SIG-M5 treated with dmso at 0.1 percent for 504 hours (cell line): ENCODE measurements at regions not wholly inside any gene's neighbourhood (a gene's known extent, or its start where the extent isn't known, plus 50 kb on each side); places are given as distances from the start of the nearest gene placed in this dataset.

ENCODE experiments used
- DNase-seq: peaks from one replicate; lab custom pipeline; 2025; ENCODE audit not compliant: unreplicated experiment; lab: John Stamatoyannopoulos, UW

GRCh38 chr13:97134364-97135095 is 87.6 kb upstream of the MBNL2 start:
- no peak for DNase-seq

- no peak for DNase-seq
Measured at GRCh38 chr13:97135883-97136282, 86.2 kb upstream of the MBNL2 start.

- DNase-seq: no peak
Measured at GRCh38 chr13:97136418-97136817, 85.7 kb upstream of the MBNL2 start.

- DNase-seq: peak; percentile 32
Measured at GRCh38 chr13:97139691-97140090, 82.4 kb upstream of the MBNL2 start.

GRCh38 chr13:97140131-97140530 is 82.0 kb upstream of the MBNL2 start:
- no peak for DNase-seq

- no peak for DNase-seq
Measured at GRCh38 chr13:97140611-97141010, 81.5 kb upstream of the MBNL2 start.

GRCh38 chr13:97141097-97141496 is 81.0 kb upstream of the MBNL2 start:
- DNase-seq: no peak

- peak; percentile 67 for DNase-seq
Measured at GRCh38 chr13:97141564-97142005, 80.5 kb upstream of the MBNL2 start.

- DNase-seq: no peak
Measured at GRCh38 chr13:97142452-97142851, 79.7 kb upstream of the MBNL2 start.

- no peak for DNase-seq
Measured at GRCh38 chr13:97145057-97145456, 77.1 kb upstream of the MBNL2 start.

- DNase-seq: no peak
Measured at GRCh38 chr13:97148894-97149293, 73.2 kb upstream of the MBNL2 start.

GRCh38 chr13:97160421-97160820 is 61.7 kb upstream of the MBNL2 start:
- no peak for DNase-seq

GRCh38 chr13:97161582-97162231 is 60.4 kb upstream of the MBNL2 start:
- no peak for DNase-seq

GRCh38 chr13:97165502-97166425 is 56.4 kb upstream of the MBNL2 start:
- DNase-seq: no peak

- no peak for DNase-seq
Measured at GRCh38 chr13:97171136-97171535, 51.0 kb upstream of the MBNL2 start.
